ENCODE measurements at regions not wholly inside any gene's neighbourhood (a gene's known extent, or its start where the extent isn't known, plus 50 kb on each side); places are given as distances from the start of the nearest gene placed in this dataset.

- TF ChIP-seq CTCF (IDR thresholded peaks at IDR 0.05) (no peak), POLR2A (IDR thresholded peaks at IDR 0.05; ENCODE audit: low read length) (no peak), EP300 (IDR thresholded peaks at IDR 0.05) (no peak), MAX (IDR thresholded peaks at IDR 0.05) (no peak)
Measured at GRCh38 chr12:108063192-108063591, 65.9 kb upstream of the WSCD2 start.

Measured in A549 (cell line).